Stimulated activated CD4-positive, alpha-beta T cell treated with anti-CD3 and anti-CD28 coated beads, Interleukin-12 subunit alpha, Interleukin-12 subunit beta, amount 100 ng/mL, for 24 hours (primary cell): ENCODE measurements at regions not wholly inside any gene's neighbourhood (a gene's known extent, or its start where the extent isn't known, plus 50 kb on each side); places are given as distances from the start of the nearest gene placed in this dataset.
"Not testable (repeated sequence)": the region's sequence is repeated elsewhere in the genome, so short reads cannot be mapped to it uniquely, and the experiment has no call there.

Experiments used
- DNase-seq, 2 experiments: peaks; one replicate each; pipeline ENCODE4 v3.0.0-alpha.2; 2020; ENCODE audit warnings: low read depth in 2 of 2

DNA sequence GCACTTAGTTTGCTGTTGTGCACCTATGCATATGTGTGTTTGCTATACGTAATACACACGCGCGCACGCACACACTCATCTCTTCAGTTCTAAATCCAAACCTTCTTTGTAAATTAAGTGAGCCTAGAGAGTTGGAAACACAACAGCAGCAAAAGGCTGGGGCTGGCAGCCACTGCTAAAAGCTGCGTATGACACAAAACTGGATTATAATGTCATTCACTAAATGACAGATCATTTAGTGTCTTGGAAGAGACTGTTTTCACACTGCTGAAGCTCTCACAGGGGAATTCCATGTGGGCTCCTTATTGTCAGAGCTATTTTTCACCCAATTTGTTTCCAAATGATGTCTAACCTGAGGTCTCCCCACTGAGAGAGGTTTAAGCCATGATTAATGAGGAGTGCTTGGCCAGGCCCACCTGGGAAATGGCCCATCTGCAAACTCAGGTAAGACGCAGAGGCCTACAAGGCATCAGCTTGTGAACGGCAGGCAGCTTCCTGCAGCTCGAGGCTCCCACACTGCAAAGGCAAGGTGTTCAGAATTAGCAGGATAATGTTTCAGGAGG, 94.2 kb downstream of the OLIG3 start:
- no peak for DNase-seq

GRCh38 chr6:137395316-137395715, 98.9 kb downstream of the OLIG3 start:
- no peak for DNase-seq

GRCh38 chr6:137391061-137391814, 103.0 kb downstream of the OLIG3 start:
- no peak for DNase-seq

DNA sequence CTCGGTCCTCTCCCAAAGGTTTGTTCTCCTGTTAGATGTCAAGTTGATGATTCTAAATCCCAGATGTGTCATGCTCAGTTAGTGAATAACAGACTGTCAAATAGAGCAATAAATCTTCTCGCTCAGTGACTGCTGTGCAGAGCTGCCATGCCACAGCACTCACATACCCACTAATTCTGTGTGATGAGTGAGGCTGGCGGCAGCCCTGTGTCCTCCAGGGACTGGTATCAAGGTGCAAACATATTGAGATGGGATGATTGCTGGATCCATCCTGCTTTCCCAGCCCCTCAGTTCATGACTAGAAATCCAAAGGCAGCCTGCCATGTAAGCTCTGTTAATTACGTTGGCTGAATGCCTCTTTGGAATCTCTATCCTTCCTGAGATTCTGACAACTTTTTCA, 103.9 kb downstream of the OLIG3 start:
- no peak for DNase-seq

DNA sequence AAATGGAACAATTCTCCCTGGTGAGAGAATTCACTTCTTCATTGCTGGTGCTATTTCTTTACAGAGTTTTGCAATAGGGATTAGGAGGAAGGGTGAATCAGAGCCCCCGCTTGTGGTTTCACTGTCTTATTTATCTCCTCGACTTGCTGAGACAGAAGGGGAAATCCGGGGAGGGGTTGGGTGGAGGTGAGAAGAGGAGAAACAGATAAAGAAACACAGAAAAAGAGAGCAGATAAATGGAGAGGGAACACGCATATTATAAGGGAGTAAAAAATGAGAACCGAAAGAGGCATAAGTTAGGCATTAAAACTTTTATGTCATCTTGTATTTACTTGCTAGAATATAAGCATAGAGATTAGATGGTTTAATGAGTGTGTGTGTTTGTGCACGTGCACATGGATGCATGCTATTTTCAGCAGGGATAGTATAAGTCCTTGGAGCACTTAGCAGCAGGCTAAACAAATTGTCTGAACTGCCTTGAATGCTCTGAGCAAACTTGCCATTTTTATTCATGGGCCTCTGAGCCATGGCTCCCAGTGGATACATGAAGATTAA, 105.0 kb downstream of the OLIG3 start:
- DNase-seq, result peak; percentile 48 to 63

GRCh38 chr6:137387096-137387764, 107.0 kb downstream of the OLIG3 start:
- no peak for DNase-seq

DNA sequence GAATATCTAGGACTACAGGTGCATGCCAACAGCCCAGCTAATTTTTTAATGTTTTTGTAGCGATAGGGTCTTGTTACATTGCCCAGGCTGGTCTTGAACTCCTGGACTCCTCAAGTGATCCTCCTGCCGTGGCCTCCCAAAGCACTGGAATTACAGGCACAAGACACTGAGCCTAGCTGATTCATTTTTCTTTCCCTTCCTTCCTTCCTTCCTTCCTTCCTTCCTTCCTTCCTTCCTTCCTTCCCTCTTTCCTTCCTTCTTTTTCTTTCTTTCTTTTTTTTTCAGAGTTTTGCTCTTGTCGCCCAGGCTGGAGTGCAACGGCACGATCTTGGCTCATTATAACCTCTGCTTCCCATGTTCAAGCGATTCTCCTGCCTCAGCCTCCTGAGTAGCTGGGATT, 110.9 kb downstream of the OLIG3 start:
- not testable (repeated sequence) for DNase-seq

DNA sequence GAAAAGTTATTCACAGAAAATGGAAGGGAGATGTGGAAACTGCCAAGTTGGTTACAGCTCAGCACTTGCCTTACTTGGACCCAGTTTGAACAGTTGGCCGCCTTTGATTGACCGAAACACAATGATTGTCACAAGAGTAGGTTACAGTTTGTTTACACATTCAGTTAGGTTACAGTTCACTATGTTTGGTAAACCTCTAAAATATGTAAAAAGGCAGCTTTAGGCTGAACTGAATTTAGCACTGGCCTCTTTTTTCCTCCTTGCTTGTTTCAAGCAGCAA, 116.2 kb downstream of the OLIG3 start:
- DNase-seq, result no peak

- no peak for DNase-seq
Measured at GRCh38 chr6:137373296-137373695, 120.9 kb downstream of the OLIG3 start.

DNA sequence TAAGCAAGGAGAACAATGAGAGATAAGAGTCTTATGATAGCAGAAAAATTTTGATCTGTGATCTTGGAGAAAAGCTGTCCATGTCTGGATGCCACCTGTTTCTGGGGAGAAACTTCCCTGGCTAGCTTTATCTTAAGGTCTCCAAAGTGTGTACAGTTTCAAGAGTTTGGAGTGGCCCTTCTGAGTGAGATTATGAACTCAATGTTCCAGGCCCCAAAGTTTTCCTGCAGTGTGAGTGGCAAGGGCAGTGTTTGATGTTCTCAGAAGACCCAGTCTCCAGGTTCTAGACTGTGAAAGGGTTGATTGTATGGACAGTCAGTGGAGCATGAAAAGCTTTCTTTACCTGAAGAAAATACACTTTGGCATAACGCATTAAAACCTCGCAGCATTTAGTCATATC, 121.7 kb downstream of the OLIG3 start:
- no peak for DNase-seq

DNA sequence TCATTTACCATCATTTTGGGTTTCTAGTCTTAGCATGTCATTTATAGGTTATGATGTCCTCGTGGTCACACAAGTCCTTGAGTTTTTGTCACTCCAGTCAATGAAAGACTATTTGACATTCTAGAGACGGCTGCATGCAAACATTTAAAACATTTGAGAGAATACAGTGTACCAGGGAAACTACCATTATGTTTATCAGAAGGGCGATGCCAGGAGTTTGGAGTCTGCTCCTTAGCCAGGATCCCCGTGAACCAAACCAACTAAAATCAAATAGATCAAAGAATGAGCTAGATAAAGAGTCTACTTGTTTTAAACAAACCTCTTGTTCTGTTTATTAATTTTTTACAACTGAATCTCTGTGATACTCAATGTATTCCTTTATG, 122.6 kb downstream of the OLIG3 start:
- no peak for DNase-seq

DNA sequence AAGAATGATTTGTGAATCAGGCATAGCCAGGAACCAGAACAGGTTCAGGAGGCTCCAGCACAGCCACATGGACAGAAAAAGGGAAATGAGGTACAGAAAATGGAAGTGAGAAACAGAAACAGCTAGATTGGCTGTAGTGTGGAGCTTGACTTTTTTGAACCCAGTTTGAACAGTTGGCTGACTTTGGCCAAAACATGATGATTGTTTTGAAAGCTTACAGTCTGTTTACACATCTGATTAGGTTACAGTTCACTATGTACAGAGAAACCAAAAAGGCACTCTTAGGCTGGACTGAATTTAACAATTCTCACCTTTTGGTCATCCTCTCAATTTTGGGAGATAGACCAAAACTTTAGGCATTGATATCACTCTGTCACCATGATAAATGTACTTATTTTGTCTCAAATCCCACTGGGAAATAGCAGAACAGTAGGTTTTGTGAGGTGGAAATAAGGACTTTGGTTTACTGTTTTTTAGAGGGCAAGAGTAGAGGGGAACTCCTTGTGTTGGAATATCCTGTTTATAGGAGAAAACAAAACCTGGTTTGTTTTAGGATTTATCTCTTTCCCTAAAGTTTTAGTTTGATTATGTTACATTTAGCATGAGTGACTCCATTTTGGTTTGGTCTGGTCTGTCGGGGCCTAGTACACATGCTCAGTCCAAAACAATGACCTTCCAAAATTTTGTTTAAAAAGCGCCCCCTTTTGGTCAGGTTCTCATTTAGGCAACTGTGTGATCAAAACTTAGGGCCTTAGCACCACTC, 123.1 kb downstream of the OLIG3 start:
- DNase-seq, result no peak

DNA sequence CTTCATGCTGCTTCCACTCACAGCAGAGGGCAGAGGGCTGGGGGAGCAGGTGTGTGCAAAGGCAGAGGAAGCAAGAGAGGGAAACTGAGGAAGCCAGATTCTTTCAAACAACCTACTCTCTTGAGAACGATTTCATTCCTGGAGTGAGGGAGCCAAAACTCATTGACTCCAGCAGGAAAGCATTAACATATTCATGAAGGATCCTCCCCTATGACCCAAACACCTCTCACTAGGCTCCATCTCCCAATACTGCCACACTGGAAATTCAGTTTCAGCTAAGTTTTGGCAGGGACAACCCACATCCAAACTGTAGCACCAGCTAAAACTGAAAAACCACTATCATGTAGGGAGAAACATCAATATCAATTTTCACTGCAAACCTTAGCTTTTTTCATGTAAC, 125.1 kb downstream of the OLIG3 start:
- DNase-seq, result no peak

DNA sequence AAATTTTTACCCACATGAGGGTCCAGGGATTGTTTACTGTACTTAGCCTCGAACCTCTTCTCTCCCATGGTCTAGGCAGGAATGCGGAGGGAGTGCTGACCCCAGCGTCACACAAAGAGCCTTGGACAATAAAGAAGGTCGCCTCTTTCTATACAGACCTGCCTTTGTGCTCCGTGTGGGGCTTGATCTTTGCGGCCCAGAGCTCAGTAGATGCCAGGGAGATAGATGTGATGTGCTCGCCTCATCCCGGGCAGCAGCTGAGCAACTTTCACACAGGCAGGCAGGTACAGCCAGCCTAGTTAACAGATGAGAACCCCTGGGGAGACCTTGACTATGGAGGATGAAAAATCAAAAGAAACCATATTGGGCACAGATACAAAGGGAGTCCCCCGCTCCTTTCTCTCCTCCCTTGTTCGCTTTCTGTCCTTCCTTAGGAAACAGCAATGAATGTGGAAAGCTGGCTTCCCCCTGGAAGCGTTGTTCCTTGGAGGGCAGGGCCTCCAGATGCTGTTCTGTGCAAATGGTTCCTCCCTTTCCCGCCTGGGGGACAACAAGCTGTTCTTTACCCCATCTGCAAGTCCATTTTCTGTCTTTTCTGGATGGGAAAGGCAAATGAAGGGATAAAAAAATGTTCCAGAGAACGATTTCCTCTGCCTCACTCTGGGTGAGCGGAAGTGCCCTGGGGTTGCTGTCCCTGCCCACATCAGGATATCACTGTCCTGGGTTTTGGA, 128.3 kb downstream of the OLIG3 start:
- DNase-seq, result no peak

DNA sequence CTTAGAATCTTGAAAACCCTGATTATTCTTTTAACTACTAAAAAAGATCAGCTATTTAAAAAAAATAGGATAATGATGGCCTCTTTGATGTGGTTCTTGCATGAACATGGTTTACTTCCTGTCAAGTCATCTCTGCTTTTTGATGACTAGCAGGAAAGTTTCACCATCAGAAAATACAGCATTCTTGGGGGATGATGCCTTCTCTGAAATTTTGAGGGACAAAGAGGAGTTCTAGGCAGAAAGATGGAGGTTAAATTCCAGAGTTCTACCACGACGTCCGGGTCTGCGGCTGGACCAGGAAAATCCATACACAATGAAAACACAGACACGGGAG, 130.4 kb downstream of the OLIG3 start:
- DNase-seq, result no peak

DNA sequence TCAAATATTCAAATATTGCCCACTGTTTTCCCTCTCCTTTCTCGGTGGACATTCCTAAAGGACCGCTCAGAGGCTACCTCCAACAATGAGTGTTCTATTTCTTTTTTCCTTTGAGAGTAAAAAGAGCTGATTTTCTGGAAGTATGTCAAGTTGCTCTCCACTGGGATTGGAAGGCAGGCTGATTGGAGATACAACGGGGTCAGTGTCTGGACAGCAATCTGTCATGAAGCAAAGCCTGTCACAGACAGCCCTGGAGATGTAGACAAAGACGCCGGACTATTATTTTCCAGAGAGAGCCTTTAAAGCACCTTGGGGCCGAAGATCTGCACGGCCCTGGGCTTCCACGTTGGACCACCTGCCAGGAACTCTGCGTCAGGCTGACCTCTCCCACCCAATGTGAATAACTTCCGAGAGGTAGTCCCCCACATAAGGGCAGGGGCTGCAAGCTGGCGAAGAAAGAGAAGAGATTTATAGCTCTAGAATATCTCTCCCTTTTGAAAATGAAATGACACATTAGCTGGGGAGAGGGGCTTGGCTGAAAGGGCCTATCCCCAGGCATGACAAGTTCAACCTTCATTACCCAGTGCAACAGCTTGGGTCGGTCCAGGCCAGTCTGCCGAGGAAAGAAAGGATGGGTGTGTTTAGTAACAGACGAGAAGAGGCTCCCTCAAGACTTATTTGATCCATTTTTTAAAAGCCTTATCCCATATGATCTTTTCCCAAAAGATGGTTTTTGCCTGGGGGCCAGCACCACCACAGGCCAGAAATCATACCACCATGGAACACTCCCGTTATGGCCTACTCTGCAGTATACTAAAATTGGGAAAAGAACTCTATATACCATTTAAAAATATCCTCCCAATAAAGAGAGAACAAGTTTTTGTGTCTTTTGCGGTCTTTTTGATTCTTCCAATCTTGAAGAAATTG, 131.1 kb downstream of the OLIG3 start:
- no peak for DNase-seq

- DNase-seq, result no peak
Measured at GRCh38 chr6:137361701-137362100, 132.5 kb downstream of the OLIG3 start.

DNA sequence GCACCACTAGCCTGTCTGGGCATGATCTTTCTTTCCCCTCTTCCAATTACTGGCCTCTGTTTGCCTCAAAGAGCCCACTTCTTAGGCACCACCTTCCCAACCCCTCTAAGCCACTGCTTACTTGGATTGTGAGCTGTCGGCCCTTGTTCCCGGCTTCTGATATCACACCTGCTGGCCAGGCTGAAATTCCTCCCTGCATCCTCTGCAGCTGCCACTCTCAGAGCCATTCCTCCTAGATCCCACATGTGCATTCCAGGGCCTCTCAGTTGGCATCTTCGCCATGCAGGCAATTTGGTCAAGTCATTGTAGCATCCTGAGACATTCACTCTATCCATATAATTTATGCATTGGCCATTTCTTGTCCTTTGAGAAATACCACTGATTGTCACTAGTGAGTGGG, 135.9 kb downstream of the OLIG3 start:
- no peak for DNase-seq

DNA sequence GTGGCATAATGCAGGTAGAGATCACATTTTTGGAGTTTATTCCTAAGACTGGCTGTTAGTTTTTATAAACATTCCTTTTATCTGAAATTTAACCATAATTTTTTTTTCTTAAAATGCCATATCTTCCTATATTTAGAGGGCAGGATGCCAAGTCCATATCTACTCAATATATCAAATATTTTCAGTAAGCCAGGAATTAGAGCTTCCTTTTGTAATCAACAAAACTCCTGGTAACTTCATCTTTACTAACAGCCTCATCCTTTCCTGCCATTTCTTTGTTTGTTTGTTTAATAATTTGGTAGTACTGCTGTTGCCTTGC, 136.3 kb downstream of the OLIG3 start:
- no peak for DNase-seq

GRCh38 chr6:137357263-137357947, 136.8 kb downstream of the OLIG3 start:
- DNase-seq, result no peak
